OCI-LY7 (cell line): ENCODE measurements at regions not wholly inside any gene's neighbourhood (a gene's known extent, or its start where the extent isn't known, plus 50 kb on each side); places are given as distances from the start of the nearest gene placed in this dataset.

Source experiments
- BruUV-seq: library from RNA; stranded (reverse); fragments of 400-500 nt; replicated peaks from 2 replicates; lab custom pipeline; 2021; lab: Mats Ljungman, UMichigan
- CTCF ChIA-PET: fragments of 300-600 bp; sonication (Branson Sonifier 250); formaldehyde crosslinking; loops from one replicate; lab custom pipeline; 2022; ENCODE audit warnings: antibody characterized with exemption; ENCODE audit not compliant: unreplicated experiment; lab: Charles Lee
- POLR2A ChIA-PET: fragments of 300-600 bp; sonication (Branson Sonifier 250); formaldehyde crosslinking; loops from one replicate; lab custom pipeline; 2022; ENCODE audit warnings: antibody characterized with exemption; lab: Charles Lee
- DNase-seq: peaks from one replicate; pipeline ENCODE4 v3.0.0-alpha.2; 2015; ENCODE audit warnings: low spot score
- H2AFZ ChIP-seq: fragments of 200-600 bp; sonication (generic), shearing (Covaris generic); 2 replicates; pipeline ENCODE4 v1.6.1; 2014; ENCODE audit warnings: mild to moderate bottlenecking, antibody characterized with exemption, low read length, moderate library complexity
- H3K27ac ChIP-seq: fragments of 200-600 bp; sonication (generic); 2 replicates; pipeline ENCODE4 v1.5.1; 2014; ENCODE audit warnings: mixed run types, low read depth, mild to moderate bottlenecking, moderate library complexity, low read length, inconsistent platforms; ENCODE audit not compliant: poor library complexity, severe bottlenecking
- H3K36me3 ChIP-seq: fragments of 200-600 bp; sonication (generic); 2 replicates; pipeline ENCODE4 v1.6.1; 2014; ENCODE audit warnings: mild to moderate bottlenecking, antibody characterized with exemption, low read length, moderate library complexity, mixed read lengths; ENCODE audit not compliant: insufficient read depth
- H3K4me1 ChIP-seq: fragments of 200-600 bp; sonication (generic); 2 replicates; pipeline ENCODE4 v1.5.1; 2014; ENCODE audit warnings: mild to moderate bottlenecking, low read length; ENCODE audit not compliant: insufficient read depth, poor library complexity, severe bottlenecking
- H3K4me2 ChIP-seq: fragments of 200-600 bp; sonication (generic); 2 replicates; pipeline ENCODE4 v1.6.1; 2014; ENCODE audit warnings: mild to moderate bottlenecking, low read length
- H3K4me3 ChIP-seq: fragments of 200-600 bp; sonication (generic); 2 replicates; pipeline ENCODE4 v1.5.1; 2014; ENCODE audit warnings: mild to moderate bottlenecking, low read depth, low read length; ENCODE audit not compliant: poor library complexity, severe bottlenecking
- H3K79me2 ChIP-seq: fragments of 200-600 bp; sonication (generic); 2 replicates; pipeline ENCODE4 v1.6.1; 2016; ENCODE audit warnings: low read depth, mild to moderate bottlenecking, low read length, moderate library complexity, mixed read lengths; ENCODE audit not compliant: insufficient read depth
- H3K9me2 ChIP-seq: fragments of 200-600 bp; sonication (generic); 2 replicates; pipeline ENCODE4 v1.6.1; 2016; ENCODE audit warnings: mild to moderate bottlenecking, low read length, mixed read lengths; ENCODE audit not compliant: insufficient read depth
- H3K9me3 ChIP-seq: fragments of 200-600 bp; sonication (generic); 2 replicates; pipeline ENCODE4 v1.6.1; 2014; ENCODE audit warnings: mild to moderate bottlenecking, mixed run types, low read length, mixed read lengths
- H4K20me1 ChIP-seq: fragments of 200-600 bp; sonication (generic); 2 replicates; pipeline ENCODE4 v1.6.1; 2014; ENCODE audit warnings: mild to moderate bottlenecking, antibody characterized with exemption, low read length, moderate library complexity, mixed read lengths; ENCODE audit not compliant: insufficient read depth
- EZH2phosphoT487 ChIP-seq: fragments of 200-600 bp; sonication (generic); IDR thresholded peaks from 2 replicates; pipeline ENCODE4 v1.6.1; 2018; ENCODE audit warnings: low read depth, borderline replicate concordance, mild to moderate bottlenecking, mixed run types, antibody characterized with exemption, low read length, moderate library complexity, mixed read lengths
- intact Hi-C: fragments of 100-400 bp; cut with micrococcal nuclease; formaldehyde crosslinking; loops from one replicate; pipeline ENCODE4 v1.10.0; 2022; ENCODE audit not compliant: unreplicated experiment
- TF ChIP-seq, protein P1 (sequence below): fragments of 200-600 bp; sonication (generic); conservative IDR thresholded peaks from 2 replicates; pipeline ENCODE4 v1.5.1; 2014; ENCODE audit warnings: mild to moderate bottlenecking, antibody characterized with exemption, low read length, moderate library complexity, mixed read lengths

GRCh38 chr9:109888695-109889094, 108.7 kb downstream of the PALM2AKAP2 start:
- CTCF ChIA-PET: no interaction called here
- BruUV-seq: no TSS peak
- POLR2A ChIA-PET: interaction anchor here (0.7 kb wide), 1 partner anchor 167 kb away, joined by 3 read pairs; no protein-coding TSS in a partner anchor

DNA sequence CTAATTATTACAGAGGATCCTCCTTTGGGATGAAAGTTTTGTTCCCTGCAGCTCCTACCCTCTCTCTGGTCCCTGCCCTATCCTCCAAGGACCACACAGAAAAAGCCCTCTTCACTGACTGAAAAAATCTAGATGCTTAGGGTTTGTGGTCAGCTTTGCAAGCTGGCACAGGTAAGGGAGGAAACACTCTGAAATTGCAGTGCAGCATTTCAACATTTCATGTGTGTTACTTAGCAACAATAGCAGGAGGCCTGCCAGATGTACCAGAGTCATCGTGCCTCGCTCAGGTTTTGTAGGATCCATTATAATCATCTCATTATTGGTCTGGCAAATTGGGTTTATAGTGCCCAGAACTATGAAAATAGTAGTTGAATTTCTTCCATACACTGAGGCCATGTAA, 109.5 kb downstream of the PALM2AKAP2 start:
- Histone ChIP-seq H2AFZ (no peak overlapping the region), H3K4me3 (no peak overlapping the region), H3K79me2 (no peaks in the 10 kb centered on the region), H4K20me1 (no peaks in the 10 kb centered on the region), H3K9me2 (no peaks in the 10 kb centered on the region), H3K36me3 (no peaks in the 10 kb centered on the region), H3K27ac (no peak overlapping the region), H3K4me2 (no peak overlapping the region), H3K9me3 (no peaks in the 10 kb centered on the region), H3K4me1 (no peaks in the 10 kb centered on the region)
- CTCF ChIA-PET: no interaction called here
- POLR2A ChIA-PET: no interaction called here
- TF ChIP-seq EZH2phosphoT487: no peak
- TF ChIP-seq, protein P1, sequence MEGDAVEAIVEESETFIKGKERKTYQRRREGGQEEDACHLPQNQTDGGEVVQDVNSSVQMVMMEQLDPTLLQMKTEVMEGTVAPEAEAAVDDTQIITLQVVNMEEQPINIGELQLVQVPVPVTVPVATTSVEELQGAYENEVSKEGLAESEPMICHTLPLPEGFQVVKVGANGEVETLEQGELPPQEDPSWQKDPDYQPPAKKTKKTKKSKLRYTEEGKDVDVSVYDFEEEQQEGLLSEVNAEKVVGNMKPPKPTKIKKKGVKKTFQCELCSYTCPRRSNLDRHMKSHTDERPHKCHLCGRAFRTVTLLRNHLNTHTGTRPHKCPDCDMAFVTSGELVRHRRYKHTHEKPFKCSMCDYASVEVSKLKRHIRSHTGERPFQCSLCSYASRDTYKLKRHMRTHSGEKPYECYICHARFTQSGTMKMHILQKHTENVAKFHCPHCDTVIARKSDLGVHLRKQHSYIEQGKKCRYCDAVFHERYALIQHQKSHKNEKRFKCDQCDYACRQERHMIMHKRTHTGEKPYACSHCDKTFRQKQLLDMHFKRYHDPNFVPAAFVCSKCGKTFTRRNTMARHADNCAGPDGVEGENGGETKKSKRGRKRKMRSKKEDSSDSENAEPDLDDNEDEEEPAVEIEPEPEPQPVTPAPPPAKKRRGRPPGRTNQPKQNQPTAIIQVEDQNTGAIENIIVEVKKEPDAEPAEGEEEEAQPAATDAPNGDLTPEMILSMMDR: no peak
- intact Hi-C loops: loop anchor here (5.0 kb wide), 1 partner anchor 312 kb away; no protein-coding TSS in a partner anchor
- no TSS peak for BruUV-seq
- no peak for DNase-seq

More at GRCh38 chr9:109888695-109889094, 108.7 kb downstream of the PALM2AKAP2 start:
- no peaks in the 10 kb centered on the region for H3K36me3 ChIP-seq
- no peak for TF ChIP-seq EZH2phosphoT487
- TF ChIP-seq, protein P1: no peak
- no peaks in the 10 kb centered on the region for H3K79me2 ChIP-seq
- H3K9me3 ChIP-seq: no peaks in the 10 kb centered on the region
- no peak overlapping the region for H3K27ac ChIP-seq
- H3K9me2 ChIP-seq: no peaks in the 10 kb centered on the region
- H3K4me1 ChIP-seq: no peaks in the 10 kb centered on the region
- intact Hi-C loops: loop anchor here (5.0 kb wide), 1 partner anchor 311 kb away; no protein-coding TSS in a partner anchor
- H4K20me1 ChIP-seq: no peaks in the 10 kb centered on the region
- no peak overlapping the region for H2AFZ ChIP-seq
- DNase-seq: no peak
- H3K4me2 ChIP-seq: no peak overlapping the region
- no peak overlapping the region for H3K4me3 ChIP-seq

DNA sequence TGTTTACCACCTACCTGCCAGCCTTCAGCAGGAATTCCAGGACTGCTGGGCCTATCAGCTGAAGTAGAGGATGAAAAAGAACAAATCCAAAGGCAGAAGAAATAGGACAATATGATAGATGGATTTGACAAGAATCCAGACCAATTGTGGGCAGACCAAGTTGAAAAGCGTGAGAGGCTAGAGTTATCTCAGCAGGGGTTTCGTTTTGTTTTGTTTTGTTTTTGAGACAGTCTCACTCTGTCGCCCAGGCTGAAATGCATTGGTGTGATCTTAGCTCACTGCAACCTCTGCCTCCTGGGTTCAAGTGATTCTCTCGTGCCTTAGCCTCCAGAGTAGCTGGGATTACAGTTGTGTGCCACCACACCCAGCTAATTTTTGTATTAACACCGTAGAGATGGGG, 113.2 kb downstream of the PALM2AKAP2 start:
- no peak for TF ChIP-seq EZH2phosphoT487
- no peak overlapping the region for H3K4me2 ChIP-seq
- no peaks in the 10 kb centered on the region for H3K79me2 ChIP-seq
- BruUV-seq: no TSS peak
- DNase-seq: no peak
- no peaks in the 10 kb centered on the region for H3K9me3 ChIP-seq
- no peaks in the 10 kb centered on the region for H3K9me2 ChIP-seq
- H4K20me1 ChIP-seq: no peaks in the 10 kb centered on the region
- no peaks in the 10 kb centered on the region for H3K36me3 ChIP-seq
- H3K4me1 ChIP-seq: no peaks in the 10 kb centered on the region
- no peak overlapping the region for H2AFZ ChIP-seq
- H3K27ac ChIP-seq: no peak overlapping the region
- CTCF ChIA-PET: no interaction called here
- intact Hi-C loops: no loop called here
- no peak overlapping the region for H3K4me3 ChIP-seq
- POLR2A ChIA-PET: interaction anchor here (1.0 to 2.0 kb wide), 2 partner anchors 11 to 363 kb away, joined by 4 to 5 read pairs; partner anchors contain the start of gene TXN
